Activated CD8-positive, alpha-beta memory T cell treated with anti-CD3 and anti-CD28 coated beads for 4 hours (primary cell): ENCODE measurements at regions not wholly inside any gene's neighbourhood (a gene's known extent, or its start where the extent isn't known, plus 50 kb on each side); places are given as distances from the start of the nearest gene placed in this dataset.
"Not testable (repeated sequence)": the region's sequence is repeated elsewhere in the genome, so short reads cannot be mapped to it uniquely, and the experiment has no call there.

Experiments
- DNase-seq, 2 donors: peaks; one replicate each; pipeline ENCODE4 v3.0.0-alpha.2; 2020; ENCODE audit warnings: low read depth in 2 of 2

- DNase-seq = no peak
Observed at GRCh38 chr16:86828653-86829052, 250.3 kb downstream of the FOXL1 start.

- no peak for DNase-seq
Observed at GRCh38 chr16:86831366-86831765, 253.0 kb downstream of the FOXL1 start.

- DNase-seq = no peak
Observed at GRCh38 chr16:86833136-86833535, 254.8 kb downstream of the FOXL1 start.

GRCh38 chr16:86834451-86835035, 256.2 kb downstream of the FOXL1 start:
- no peak for DNase-seq

- DNase-seq = no peak
Observed at GRCh38 chr16:86835982-86836381, 257.6 kb downstream of the FOXL1 start.

GRCh38 chr16:86836503-86837129, 258.3 kb downstream of the FOXL1 start:
- DNase-seq = no peak

GRCh38 chr16:86843812-86844211, 265.5 kb downstream of the FOXL1 start:
- DNase-seq = no peak

GRCh38 chr16:86844695-86845094, 266.3 kb downstream of the FOXL1 start:
- DNase-seq = no peak

- DNase-seq = no peak
Observed at GRCh38 chr16:86846136-86846535, 267.8 kb downstream of the FOXL1 start.

- no peak for DNase-seq
Observed at GRCh38 chr16:86848821-86849220, 270.5 kb downstream of the FOXL1 start.

- no peak for DNase-seq
Observed at GRCh38 chr16:86850670-86851069, 272.3 kb downstream of the FOXL1 start.

- no peak for DNase-seq
Observed at GRCh38 chr16:86852135-86852534, 273.8 kb downstream of the FOXL1 start.

- DNase-seq = no peak
Observed at GRCh38 chr16:86854058-86854621, 275.8 kb downstream of the FOXL1 start.

- DNase-seq = no peak
Observed at GRCh38 chr16:86854626-86855294, 276.4 kb downstream of the FOXL1 start.

- no peak for DNase-seq
Observed at GRCh38 chr16:86856946-86857586, 278.7 kb downstream of the FOXL1 start.

GRCh38 chr16:86857807-86858206, 279.5 kb downstream of the FOXL1 start:
- DNase-seq = no peak

- DNase-seq = no peak
Observed at GRCh38 chr16:86858501-86858900, 280.2 kb downstream of the FOXL1 start.

- not testable (repeated sequence) for DNase-seq
Observed at GRCh38 chr16:86861270-86861858, 283.0 kb downstream of the FOXL1 start.

GRCh38 chr16:86862595-86863280, 284.4 kb downstream of the FOXL1 start:
- DNase-seq = no peak

- no peak for DNase-seq
Observed at GRCh38 chr16:86863609-86864008, 285.3 kb downstream of the FOXL1 start.

- no peak for DNase-seq
Observed at GRCh38 chr16:86864586-86864985, 286.2 kb downstream of the FOXL1 start.
